Upper lobe of left lung (tissue), 4 donors: ENCODE measurements at regions not wholly inside any gene's neighbourhood (a gene's known extent, or its start where the extent isn't known, plus 50 kb on each side); places are given as distances from the start of the nearest gene placed in this dataset.

ENCODE experiments used
- POLR2A ChIP-seq, 4 donors: fragments of 450-650 bp; IDR thresholded peaks; one replicate each; pipeline ENCODE4 v1.5.1; 2016 to 2017; ENCODE audit warnings: antibody characterized with exemption in 4 of 4, mild to moderate bottlenecking in 2 of 4
- POLR2AphosphoS5 ChIP-seq, 2 donors: sonication (generic); formaldehyde crosslinking; IDR thresholded peaks; one replicate each; pipeline ENCODE4 v1.5.1; 2017; ENCODE audit warnings: antibody characterized with exemption in 2 of 2
- TF ChIP-seq, protein P1 (sequence below), 6 experiments: fragments of 450-650 bp in 4 of 6; fragments of 200-600 bp in 2 of 6; sonication (generic) in 2 of 6; IDR thresholded peaks; one replicate each; pipeline ENCODE4 v1.5.1; 2016 to 2019; ENCODE audit warnings: antibody characterized with exemption in 6 of 6

DNA sequence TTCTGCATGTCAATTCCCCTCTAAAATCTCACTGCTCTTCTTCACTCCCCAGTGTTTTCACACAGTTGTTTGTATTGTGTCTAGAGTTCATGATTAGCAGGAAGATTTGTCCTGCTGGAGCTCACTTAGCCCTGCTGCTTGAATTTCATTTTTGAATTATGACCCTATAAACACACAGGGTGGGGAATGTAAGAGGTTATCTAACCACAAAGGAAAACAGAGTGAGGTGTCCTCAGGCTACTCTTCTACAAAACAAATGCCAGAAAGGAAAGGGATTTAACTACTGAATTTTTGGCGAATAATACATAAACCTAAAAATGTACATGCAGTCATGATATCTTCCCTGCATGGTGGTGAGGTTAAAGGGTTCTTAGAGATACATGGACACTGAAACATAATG, 215.1 kb upstream of the CNTN4 start:
- TF ChIP-seq, protein P1, sequence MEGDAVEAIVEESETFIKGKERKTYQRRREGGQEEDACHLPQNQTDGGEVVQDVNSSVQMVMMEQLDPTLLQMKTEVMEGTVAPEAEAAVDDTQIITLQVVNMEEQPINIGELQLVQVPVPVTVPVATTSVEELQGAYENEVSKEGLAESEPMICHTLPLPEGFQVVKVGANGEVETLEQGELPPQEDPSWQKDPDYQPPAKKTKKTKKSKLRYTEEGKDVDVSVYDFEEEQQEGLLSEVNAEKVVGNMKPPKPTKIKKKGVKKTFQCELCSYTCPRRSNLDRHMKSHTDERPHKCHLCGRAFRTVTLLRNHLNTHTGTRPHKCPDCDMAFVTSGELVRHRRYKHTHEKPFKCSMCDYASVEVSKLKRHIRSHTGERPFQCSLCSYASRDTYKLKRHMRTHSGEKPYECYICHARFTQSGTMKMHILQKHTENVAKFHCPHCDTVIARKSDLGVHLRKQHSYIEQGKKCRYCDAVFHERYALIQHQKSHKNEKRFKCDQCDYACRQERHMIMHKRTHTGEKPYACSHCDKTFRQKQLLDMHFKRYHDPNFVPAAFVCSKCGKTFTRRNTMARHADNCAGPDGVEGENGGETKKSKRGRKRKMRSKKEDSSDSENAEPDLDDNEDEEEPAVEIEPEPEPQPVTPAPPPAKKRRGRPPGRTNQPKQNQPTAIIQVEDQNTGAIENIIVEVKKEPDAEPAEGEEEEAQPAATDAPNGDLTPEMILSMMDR (IDR thresholded peaks at IDR 0.05) = no peak
- no peak for TF ChIP-seq POLR2A (IDR thresholded peaks at IDR 0.05)
- no peak for TF ChIP-seq POLR2AphosphoS5 (IDR thresholded peaks at IDR 0.05)
